ENCODE measurements at regions not wholly inside any gene's neighbourhood (a gene's known extent, or its start where the extent isn't known, plus 50 kb on each side); places are given as distances from the start of the nearest gene placed in this dataset.
"Not testable (repeated sequence)": the region's sequence is repeated elsewhere in the genome, so short reads cannot be mapped to it uniquely, and the experiment has no call there.

DNA sequence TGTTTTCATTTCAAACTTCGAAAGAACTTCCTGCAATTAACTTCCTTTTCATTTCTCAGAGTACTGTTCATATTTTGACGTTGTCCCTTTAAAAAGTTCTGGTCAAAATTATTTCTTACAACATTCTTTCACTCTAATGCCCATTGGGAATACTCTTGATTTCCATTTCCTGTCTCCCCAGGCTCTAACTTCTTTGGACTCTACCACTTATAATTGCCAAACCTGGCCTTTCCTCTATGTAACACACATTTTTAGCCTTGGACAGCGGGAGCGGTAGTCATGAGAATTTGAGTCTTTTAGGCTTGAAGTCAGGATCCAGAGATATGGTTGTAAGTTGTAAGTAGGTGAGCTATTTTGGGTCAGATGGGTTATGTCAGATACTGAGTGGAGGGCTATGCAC is 163.5 kb upstream of the SPRY2 start:
- H3K36me3 ChIP-seq (ENCODE audit: control insufficient read depth in 2 of 2, insufficient read depth in 2 of 2, low read length in 2 of 2), result no peaks in the 10 kb centered on the region
- no peak overlapping the region for H3K27ac ChIP-seq (ENCODE audit: low read depth in 2 of 2, low read length in 2 of 2)
- H3K4me3 ChIP-seq (ENCODE audit: low read length in 2 of 2), result no peak overlapping the region
- H3K9ac ChIP-seq (ENCODE audit: low read depth in 1 of 2, low read length in 2 of 2), result no peak overlapping the region
- H3K9me3 ChIP-seq (ENCODE audit: control insufficient read depth in 2 of 2, low read length in 2 of 2), result no peaks in the 10 kb centered on the region
- no peaks in the 10 kb centered on the region for H3K4me1 ChIP-seq (ENCODE audit: control insufficient read depth in 2 of 2, insufficient read depth in 2 of 2, low read length in 2 of 2)
- H3K27me3 ChIP-seq (ENCODE audit: control insufficient read depth in 2 of 2, insufficient read depth in 2 of 2, low read length in 2 of 2), result no peaks in the 10 kb centered on the region

DNA sequence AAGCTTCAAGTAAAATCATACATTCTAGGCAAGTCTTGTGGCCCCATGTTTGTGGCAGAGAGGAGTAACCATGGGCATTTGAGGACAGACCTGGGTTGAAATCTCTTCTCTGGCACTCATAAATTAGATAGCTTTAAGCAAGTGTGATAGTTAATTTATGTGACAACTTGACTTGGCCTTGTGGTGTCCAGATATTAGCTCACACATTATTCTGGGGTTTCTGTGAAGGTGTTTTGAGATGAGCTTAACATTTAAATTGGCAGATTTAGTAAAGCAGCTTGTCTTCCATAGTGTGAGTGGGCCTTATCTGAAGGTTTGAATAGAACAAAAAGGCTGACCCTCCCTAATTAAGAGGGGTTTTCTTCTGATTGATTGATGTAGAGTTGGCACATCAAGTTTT is 161.4 kb upstream of the SPRY2 start:
- H3K27ac ChIP-seq (ENCODE audit: low read depth in 2 of 2, low read length in 2 of 2), result no peak overlapping the region
- no peaks in the 10 kb centered on the region for H3K27me3 ChIP-seq (ENCODE audit: control insufficient read depth in 2 of 2, insufficient read depth in 2 of 2, low read length in 2 of 2)
- H3K4me1 ChIP-seq (ENCODE audit: control insufficient read depth in 2 of 2, insufficient read depth in 2 of 2, low read length in 2 of 2), result no peaks in the 10 kb centered on the region
- H3K36me3 ChIP-seq (ENCODE audit: control insufficient read depth in 2 of 2, insufficient read depth in 2 of 2, low read length in 2 of 2), result no peaks in the 10 kb centered on the region
- no peak overlapping the region for H3K4me3 ChIP-seq (ENCODE audit: low read length in 2 of 2)
- no peak overlapping the region for H3K9ac ChIP-seq (ENCODE audit: low read depth in 1 of 2, low read length in 2 of 2)
- no peaks in the 10 kb centered on the region for H3K9me3 ChIP-seq (ENCODE audit: control insufficient read depth in 2 of 2, low read length in 2 of 2)

DNA sequence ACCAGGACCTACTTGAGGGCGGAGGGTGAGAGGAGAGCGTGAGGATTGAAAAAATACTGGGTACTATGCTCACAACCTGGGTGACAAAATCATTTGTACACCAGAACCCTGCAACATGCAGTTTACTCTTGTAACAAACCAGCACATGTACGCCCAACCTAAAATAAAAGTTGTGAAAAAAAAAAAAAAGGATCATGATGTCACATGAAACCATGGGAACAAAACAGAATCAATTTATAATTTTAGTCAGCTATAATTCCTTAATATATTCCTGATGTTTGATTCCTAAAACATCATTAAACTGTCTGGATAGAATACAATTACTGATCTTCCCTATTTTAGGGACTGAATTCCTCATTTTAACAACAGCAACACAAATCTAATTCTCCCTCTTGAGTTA is 160.6 kb upstream of the SPRY2 start:
- no peaks in the 10 kb centered on the region for H3K27me3 ChIP-seq (ENCODE audit: control insufficient read depth in 2 of 2, insufficient read depth in 2 of 2, low read length in 2 of 2)
- no peaks in the 10 kb centered on the region for H3K36me3 ChIP-seq (ENCODE audit: control insufficient read depth in 2 of 2, insufficient read depth in 2 of 2, low read length in 2 of 2)
- no peaks in the 10 kb centered on the region for H3K9me3 ChIP-seq (ENCODE audit: control insufficient read depth in 2 of 2, low read length in 2 of 2)
- no peak overlapping the region for H3K9ac ChIP-seq (ENCODE audit: low read depth in 1 of 2, low read length in 2 of 2)
- no peak overlapping the region for H3K4me3 ChIP-seq (ENCODE audit: low read length in 2 of 2)
- no peaks in the 10 kb centered on the region for H3K4me1 ChIP-seq (ENCODE audit: control insufficient read depth in 2 of 2, insufficient read depth in 2 of 2, low read length in 2 of 2)
- H3K27ac ChIP-seq (ENCODE audit: low read depth in 2 of 2, low read length in 2 of 2), result no peak overlapping the region

DNA sequence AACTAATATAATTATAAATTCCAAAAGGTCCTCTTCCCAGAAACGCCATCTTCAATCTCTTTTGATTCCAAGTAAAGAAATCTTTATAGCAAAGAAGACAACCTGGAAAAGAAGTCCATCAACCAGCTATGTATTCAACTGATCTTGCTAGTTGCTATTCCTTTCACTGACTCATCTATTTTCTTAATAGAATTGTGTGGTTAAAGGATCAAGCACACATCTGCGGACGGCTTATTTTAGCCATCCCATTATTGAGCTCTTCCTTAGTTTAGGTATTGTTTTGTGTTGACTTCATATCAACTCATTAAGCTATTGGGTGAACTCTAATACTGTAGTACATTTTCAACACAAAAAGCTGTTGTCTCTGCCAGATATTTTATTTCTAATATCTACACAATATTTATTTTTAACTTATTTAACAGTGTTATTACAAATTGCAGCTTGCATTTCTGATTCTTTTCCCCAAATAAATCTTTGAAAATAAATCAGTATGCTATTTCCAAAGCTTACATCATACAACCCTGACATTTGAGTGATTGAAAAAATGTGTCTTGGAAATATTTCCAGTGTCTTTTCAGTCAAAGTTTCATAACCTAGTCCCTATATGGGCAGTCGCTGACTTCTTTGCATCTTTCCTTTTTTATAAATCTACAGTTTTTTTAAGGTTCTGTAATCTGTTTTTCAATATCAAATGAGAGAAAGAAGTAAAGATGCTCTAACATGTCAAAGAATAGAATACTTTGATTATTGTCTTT is 158.8 kb upstream of the SPRY2 start:
- H3K4me3 ChIP-seq (ENCODE audit: low read length in 2 of 2), result no peak overlapping the region
- H3K4me1 ChIP-seq (ENCODE audit: control insufficient read depth in 2 of 2, insufficient read depth in 2 of 2, low read length in 2 of 2), result no peaks in the 10 kb centered on the region
- H3K9ac ChIP-seq (ENCODE audit: low read depth in 1 of 2, low read length in 2 of 2), result no peak overlapping the region
- H3K27me3 ChIP-seq (ENCODE audit: control insufficient read depth in 2 of 2, insufficient read depth in 2 of 2, low read length in 2 of 2), result no peaks in the 10 kb centered on the region
- H3K36me3 ChIP-seq (ENCODE audit: control insufficient read depth in 2 of 2, insufficient read depth in 2 of 2, low read length in 2 of 2), result no peaks in the 10 kb centered on the region
- H3K9me3 ChIP-seq (ENCODE audit: control insufficient read depth in 2 of 2, low read length in 2 of 2), result no peaks in the 10 kb centered on the region
- no peak overlapping the region for H3K27ac ChIP-seq (ENCODE audit: low read depth in 2 of 2, low read length in 2 of 2)

DNA sequence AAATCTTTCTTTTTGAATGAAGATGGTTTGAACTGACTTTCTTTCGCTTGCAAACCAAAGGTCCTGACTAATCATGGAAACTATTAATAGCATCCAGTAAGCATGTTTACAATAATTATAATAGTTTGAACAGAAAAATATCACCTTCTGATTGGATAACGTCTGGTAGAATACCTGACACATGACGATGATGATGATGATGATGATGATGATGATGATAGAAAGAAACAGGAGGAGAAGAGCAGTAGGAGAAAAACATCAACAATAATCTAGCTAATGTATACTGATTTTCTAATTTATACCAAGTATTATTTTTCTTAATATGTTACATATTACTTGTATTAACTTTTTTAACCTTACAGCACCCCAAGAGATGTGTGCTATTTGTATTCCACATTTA is 157.5 kb upstream of the SPRY2 start:
- Histone ChIP-seq H3K9me3 (ENCODE audit: control insufficient read depth in 2 of 2, low read length in 2 of 2) (no peaks in the 10 kb centered on the region), H3K9ac (ENCODE audit: low read depth in 1 of 2, low read length in 2 of 2) (no peak overlapping the region), H3K4me1 (ENCODE audit: control insufficient read depth in 2 of 2, insufficient read depth in 2 of 2, low read length in 2 of 2) (no peaks in the 10 kb centered on the region), H3K27ac (ENCODE audit: low read depth in 2 of 2, low read length in 2 of 2) (no peak overlapping the region), H3K36me3 (ENCODE audit: control insufficient read depth in 2 of 2, insufficient read depth in 2 of 2, low read length in 2 of 2) (no peaks in the 10 kb centered on the region), H3K4me3 (ENCODE audit: low read length in 2 of 2) (no peak overlapping the region), H3K27me3 (ENCODE audit: control insufficient read depth in 2 of 2, insufficient read depth in 2 of 2, low read length in 2 of 2) (no peaks in the 10 kb centered on the region)

DNA sequence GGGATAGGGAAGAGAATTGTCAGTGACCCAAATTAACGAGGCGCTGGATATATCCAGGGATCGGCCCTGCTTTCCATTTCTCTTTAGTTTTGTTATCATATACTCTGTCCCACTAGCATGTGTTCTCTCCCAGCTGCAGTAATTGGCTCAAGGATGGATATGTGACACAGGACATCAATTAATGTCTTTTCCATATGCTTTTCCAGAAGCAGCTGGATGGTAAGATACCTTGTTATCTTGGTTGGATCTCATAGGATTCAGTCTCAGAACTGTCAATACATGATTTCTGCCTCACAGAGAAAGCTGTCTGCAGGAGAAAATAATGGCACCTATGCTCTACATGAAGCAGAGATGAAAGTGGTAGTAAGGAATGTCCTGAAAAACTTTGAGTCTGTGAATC is 157.1 kb upstream of the SPRY2 start:
- H3K27ac ChIP-seq (ENCODE audit: low read depth in 2 of 2, low read length in 2 of 2), result no peak overlapping the region
- H3K4me1 ChIP-seq (ENCODE audit: control insufficient read depth in 2 of 2, insufficient read depth in 2 of 2, low read length in 2 of 2), result no peaks in the 10 kb centered on the region
- H3K36me3 ChIP-seq (ENCODE audit: control insufficient read depth in 2 of 2, insufficient read depth in 2 of 2, low read length in 2 of 2), result no peaks in the 10 kb centered on the region
- H3K27me3 ChIP-seq (ENCODE audit: control insufficient read depth in 2 of 2, insufficient read depth in 2 of 2, low read length in 2 of 2), result no peaks in the 10 kb centered on the region
- no peaks in the 10 kb centered on the region for H3K9me3 ChIP-seq (ENCODE audit: control insufficient read depth in 2 of 2, low read length in 2 of 2)
- no peak overlapping the region for H3K4me3 ChIP-seq (ENCODE audit: low read length in 2 of 2)
- no peak overlapping the region for H3K9ac ChIP-seq (ENCODE audit: low read depth in 1 of 2, low read length in 2 of 2)

DNA sequence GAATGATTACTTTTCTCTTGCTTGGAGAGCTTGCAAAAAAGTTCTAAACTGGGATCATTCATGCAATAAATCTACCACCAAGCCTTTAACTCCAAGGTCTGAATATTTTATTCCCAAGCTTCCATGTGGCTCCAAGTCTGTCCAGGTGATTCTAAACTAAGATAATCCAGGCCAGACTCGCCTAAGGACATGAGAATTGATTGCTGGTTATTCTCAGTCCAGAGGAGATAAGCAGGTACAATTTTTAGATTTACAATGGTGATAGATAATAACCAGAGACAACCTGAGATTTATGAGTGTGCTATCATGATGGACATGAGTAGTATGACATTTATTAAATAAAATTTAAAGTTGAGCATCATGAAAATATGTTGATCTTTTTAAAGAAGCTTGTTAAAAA is 156.5 kb upstream of the SPRY2 start:
- no peaks in the 10 kb centered on the region for H3K27me3 ChIP-seq (ENCODE audit: control insufficient read depth in 2 of 2, insufficient read depth in 2 of 2, low read length in 2 of 2)
- no peaks in the 10 kb centered on the region for H3K9me3 ChIP-seq (ENCODE audit: control insufficient read depth in 2 of 2, low read length in 2 of 2)
- H3K36me3 ChIP-seq (ENCODE audit: control insufficient read depth in 2 of 2, insufficient read depth in 2 of 2, low read length in 2 of 2), result no peaks in the 10 kb centered on the region
- H3K9ac ChIP-seq (ENCODE audit: low read depth in 1 of 2, low read length in 2 of 2), result no peak overlapping the region
- H3K4me1 ChIP-seq (ENCODE audit: control insufficient read depth in 2 of 2, insufficient read depth in 2 of 2, low read length in 2 of 2), result no peaks in the 10 kb centered on the region
- no peak overlapping the region for H3K27ac ChIP-seq (ENCODE audit: low read depth in 2 of 2, low read length in 2 of 2)
- no peak overlapping the region for H3K4me3 ChIP-seq (ENCODE audit: low read length in 2 of 2)

DNA sequence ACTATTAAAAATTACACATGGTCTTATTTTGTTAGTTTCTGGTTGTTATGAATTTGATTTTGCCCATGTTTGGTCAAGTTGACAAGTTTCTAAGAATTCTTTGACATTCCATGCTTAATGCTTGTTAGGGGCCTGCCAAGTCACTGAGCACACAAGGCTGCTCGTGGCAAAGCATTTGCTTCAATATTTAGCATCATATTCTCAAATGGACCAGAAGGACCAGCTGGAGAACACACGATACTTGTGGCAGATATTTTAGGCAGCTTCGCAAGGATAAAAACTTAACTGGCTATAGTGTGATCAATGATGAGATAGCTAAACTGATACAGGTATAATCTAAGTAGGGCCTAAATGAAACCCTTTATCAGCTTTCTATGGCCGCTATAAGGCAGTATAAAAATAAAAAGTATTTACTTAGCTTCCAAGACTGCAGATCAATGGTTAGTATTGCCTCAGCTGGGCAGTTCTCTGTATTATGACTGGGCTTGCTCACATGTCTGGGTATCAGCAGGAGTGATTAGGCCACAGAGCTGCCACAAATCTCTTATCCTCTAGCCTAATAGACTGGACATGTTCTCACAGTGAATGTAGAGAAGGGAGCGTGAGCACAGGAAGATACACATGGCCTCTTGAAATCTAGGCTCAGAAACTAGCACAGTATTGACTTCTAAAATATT is 155.9 kb upstream of the SPRY2 start:
- H3K9me3 ChIP-seq (ENCODE audit: control insufficient read depth in 2 of 2, low read length in 2 of 2), result no peaks in the 10 kb centered on the region

DNA sequence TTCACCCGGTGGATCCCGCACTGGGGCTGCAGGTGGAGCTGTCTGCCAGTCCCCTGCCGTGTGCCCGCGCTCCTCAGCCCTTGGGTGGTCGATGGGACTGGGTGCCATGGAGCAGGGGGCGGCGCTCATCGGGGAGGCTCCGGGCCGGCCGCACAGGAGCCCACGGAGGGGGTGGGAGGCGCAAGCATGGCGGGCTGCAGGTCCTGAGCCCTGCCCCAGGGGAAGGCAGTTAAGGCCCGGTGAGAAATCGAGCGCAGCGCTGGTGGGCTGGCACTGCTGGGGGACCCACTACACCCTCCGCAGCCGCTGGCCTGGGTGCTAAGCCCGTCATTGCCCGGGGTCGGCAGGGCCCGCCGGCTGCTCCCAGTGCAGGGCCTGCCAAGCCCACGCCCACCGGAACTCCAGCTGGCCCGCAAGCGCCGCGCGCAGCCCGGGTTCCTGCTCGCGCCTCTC is 149.6 kb upstream of the SPRY2 start:
- H3K36me3 ChIP-seq (ENCODE audit: control insufficient read depth in 2 of 2, insufficient read depth in 2 of 2, low read length in 2 of 2); H3K27me3 ChIP-seq (ENCODE audit: control insufficient read depth in 2 of 2, insufficient read depth in 2 of 2, low read length in 2 of 2); H3K9ac ChIP-seq (ENCODE audit: low read depth in 1 of 2, low read length in 2 of 2); H3K4me3 ChIP-seq (ENCODE audit: low read length in 2 of 2); H3K27ac ChIP-seq (ENCODE audit: low read depth in 2 of 2, low read length in 2 of 2); H3K4me1 ChIP-seq (ENCODE audit: control insufficient read depth in 2 of 2, insufficient read depth in 2 of 2, low read length in 2 of 2); H3K9me3 ChIP-seq (ENCODE audit: control insufficient read depth in 2 of 2, low read length in 2 of 2): not testable (repeated sequence)

More for the DNA sequence above, 155.9 kb upstream of the SPRY2 start:
- no peaks in the 10 kb centered on the region for H3K4me1 ChIP-seq (ENCODE audit: control insufficient read depth in 2 of 2, insufficient read depth in 2 of 2, low read length in 2 of 2)
- H3K27me3 ChIP-seq (ENCODE audit: control insufficient read depth in 2 of 2, insufficient read depth in 2 of 2, low read length in 2 of 2), result no peaks in the 10 kb centered on the region
- no peaks in the 10 kb centered on the region for H3K36me3 ChIP-seq (ENCODE audit: control insufficient read depth in 2 of 2, insufficient read depth in 2 of 2, low read length in 2 of 2)
- H3K27ac ChIP-seq (ENCODE audit: low read depth in 2 of 2, low read length in 2 of 2), result no peak overlapping the region
- no peak overlapping the region for H3K4me3 ChIP-seq (ENCODE audit: low read length in 2 of 2)
- H3K9ac ChIP-seq (ENCODE audit: low read depth in 1 of 2, low read length in 2 of 2), result no peak overlapping the region

DNA sequence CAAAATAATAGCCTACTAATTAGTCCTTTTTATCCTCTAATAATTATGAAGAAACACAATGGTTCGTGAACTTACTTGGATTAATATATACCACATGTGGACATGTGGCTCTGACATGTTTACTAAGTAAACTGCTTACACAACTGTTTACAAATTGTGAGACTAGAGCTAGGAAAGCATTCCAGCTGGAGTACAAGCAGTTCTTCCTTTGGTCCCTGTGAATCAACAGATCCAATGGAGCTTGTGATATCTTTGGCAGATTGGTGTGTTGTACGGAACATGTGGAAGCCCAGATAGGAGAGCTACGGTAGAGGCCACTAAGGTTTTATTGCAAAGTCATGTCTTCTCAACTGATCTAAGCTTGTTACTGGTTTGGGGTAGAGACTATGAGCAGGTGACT is 145.5 kb upstream of the SPRY2 start:
- H3K27ac ChIP-seq (ENCODE audit: low read depth in 2 of 2, low read length in 2 of 2), result peak overlapping the region in 1 of 2 donors; percentile 29
- H3K36me3 ChIP-seq (ENCODE audit: control insufficient read depth in 2 of 2, insufficient read depth in 2 of 2, low read length in 2 of 2), result no peaks in the 10 kb centered on the region

More for the DNA sequence above, 145.5 kb upstream of the SPRY2 start:
- Histone ChIP-seq H3K4me1 (ENCODE audit: control insufficient read depth in 2 of 2, insufficient read depth in 2 of 2, low read length in 2 of 2) (no peaks in the 10 kb centered on the region), H3K27me3 (ENCODE audit: control insufficient read depth in 2 of 2, insufficient read depth in 2 of 2, low read length in 2 of 2) (no peaks in the 10 kb centered on the region), H3K4me3 (ENCODE audit: low read length in 2 of 2) (no peak overlapping the region), H3K9ac (ENCODE audit: low read depth in 1 of 2, low read length in 2 of 2) (no peak overlapping the region), H3K9me3 (ENCODE audit: control insufficient read depth in 2 of 2, low read length in 2 of 2) (no peaks in the 10 kb centered on the region)

Data from mucosa of rectum (tissue), 2 donors.